K562 (cell line): ENCODE measurements at regions not wholly inside any gene's neighbourhood (a gene's known extent, or its start where the extent isn't known, plus 50 kb on each side); places are given as distances from the start of the nearest gene placed in this dataset.

Source experiments
- ATAC-seq: fragments of 200-7000 bp; cut with Tn5 transposase; 3 replicates; pipeline ENCODE4 v1.9.1; 2020; ENCODE audit warnings: moderate library complexity
- BruUV-seq: library from RNA; stranded (reverse); fragments of 400-500 nt; replicated peaks from 2 replicates; lab custom pipeline; 2021; lab: Mats Ljungman, UMichigan
- CTCF ChIA-PET: fragments of 300-600 bp; formaldehyde crosslinking; extraction: SDS; loops from one replicate; lab custom pipeline; 2021; ENCODE audit warnings: low intra/inter-chr PET ratio; lab: Yijun Ruan, JAX
- POLR2A ChIA-PET: fragments of 300-600, 350-650 bp; sonication (Branson Sonifier 250); formaldehyde crosslinking; extraction: SDS; loops from one replicate; lab custom pipeline; 2021; ENCODE audit warnings: antibody characterized with exemption, inconsistent platforms; lab: Yijun Ruan, JAX
- DNase-seq, 4 experiments: peaks; one replicate each; pipeline versions ENCODE4 v3.0.0 to v3.0.0-alpha.2; 2011 to 2018; ENCODE audit warnings: low spot score in 3 of 4, mixed read lengths in 3 of 4; ENCODE audit errors: extremely low read depth in 1 of 4
- FAIRE-seq: peaks from 2 replicates; lab custom pipeline; 2011; peaks lifted over from hg19 to GRCh38; lab: Jason Lieb, UNC
- H2AFZ ChIP-seq: 2 replicates; pipeline ENCODE4 v1.6.0; 2011; ENCODE audit warnings: low read depth, low read length, control low read depth, inconsistent platforms
- H3K27ac ChIP-seq: fragments of 200-600 bp; 3 replicates; pipeline ENCODE4 v1.8.0; 2011; ENCODE audit warnings: low read depth, mild to moderate bottlenecking, control low read depth, inconsistent platforms, low read length, moderate library complexity, mixed read lengths; ENCODE audit errors: extremely low read depth
- H3K27me3 ChIP-seq, 2 experiments: fragments of 300-600 bp in 1 of 2; 2 replicates in 1 of 2; 3 replicates in 1 of 2; pipeline versions ENCODE4 v1.6.0 to v1.8.0; 2011; ENCODE audit warnings: inconsistent platforms in 2 of 2, low read length in 2 of 2, mild to moderate bottlenecking in 1 of 2, mixed read lengths in 1 of 2, moderate library complexity in 1 of 2; ENCODE audit not compliant: control insufficient read depth in 2 of 2, insufficient read depth in 2 of 2
- H3K36me3 ChIP-seq: fragments of 300-600 bp; 3 replicates; pipeline ENCODE4 v1.8.0; 2011; ENCODE audit warnings: mild to moderate bottlenecking, low read length, inconsistent platforms; ENCODE audit not compliant: control insufficient read depth, insufficient read depth
- H3K4me1 ChIP-seq, 2 experiments: fragments of 200-600 bp in 1 of 2; replicated peaks in 1 of 2; 2 replicates in 1 of 2; 3 replicates in 1 of 2; pipeline versions ENCODE4 v1.5.1 to v1.8.0; 2011; ENCODE audit warnings: inconsistent platforms in 2 of 2, low read length in 2 of 2, mild to moderate bottlenecking in 1 of 2, mixed read lengths in 1 of 2, moderate library complexity in 1 of 2; ENCODE audit not compliant: control insufficient read depth in 2 of 2, insufficient read depth in 2 of 2
- H3K4me2 ChIP-seq: 2 replicates; pipeline ENCODE4 v1.6.1; 2011; ENCODE audit warnings: low read length, control low read depth, inconsistent platforms, mixed read lengths; ENCODE audit not compliant: insufficient read depth
- H3K4me3 ChIP-seq: fragments of 200-600 bp; sonication (generic), shearing (Covaris generic); 2 replicates; pipeline ENCODE4 v1.5.1; 2016; ENCODE audit warnings: control low read depth, inconsistent platforms
- H3K79me2 ChIP-seq: fragments of 200-600 bp; 3 replicates; pipeline ENCODE4 v1.8.0; 2011; ENCODE audit warnings: low read length, inconsistent platforms; ENCODE audit not compliant: control insufficient read depth, insufficient read depth
- H3K9ac ChIP-seq, 2 experiments: 2 replicates each; pipeline versions ENCODE4 v1.6.0 to v1.6.1; 2011; ENCODE audit warnings: low read depth in 2 of 2, low read length in 2 of 2, control low read depth in 1 of 2, inconsistent platforms in 1 of 2, mild to moderate bottlenecking in 1 of 2, mixed read lengths in 1 of 2; ENCODE audit not compliant: insufficient read depth in 1 of 2
- H3K9me1 ChIP-seq: one replicate; pipeline ENCODE4 v1.6.0; 2011; ENCODE audit warnings: inconsistent platforms, mild to moderate bottlenecking, low read length, moderate library complexity; ENCODE audit not compliant: control insufficient read depth, insufficient read depth
- H3K9me3 ChIP-seq: replicated peaks from 2 replicates; pipeline ENCODE4 v1.5.1; 2011; ENCODE audit warnings: low read depth, low read length, inconsistent platforms; ENCODE audit not compliant: control insufficient read depth, insufficient read depth
- H4K20me1 ChIP-seq: replicated peaks from 2 replicates; pipeline ENCODE4 v1.6.1; 2011; ENCODE audit warnings: low read length, inconsistent platforms, mixed read lengths; ENCODE audit not compliant: control insufficient read depth, insufficient read depth
- BCLAF1 ChIP-seq, 2 experiments: fragments of 450-650 bp in 1 of 2; IDR thresholded peaks; 2 replicates each; pipeline ENCODE4 v1.6.1; 2011 to 2017; ENCODE audit warnings: low read depth in 2 of 2, antibody characterized with exemption in 1 of 2, borderline replicate concordance in 1 of 2, low read length in 1 of 2, mild to moderate bottlenecking in 1 of 2, mixed read lengths in 1 of 2; ENCODE audit not compliant: control insufficient read depth in 1 of 2
- CTCFL ChIP-seq: IDR thresholded peaks from 2 replicates; pipeline ENCODE4 v1.6.1; 2011; ENCODE audit warnings: borderline replicate concordance, low read depth, mild to moderate bottlenecking, moderate library complexity, low read length; ENCODE audit not compliant: insufficient read depth, poor library complexity, severe bottlenecking
- POLR2A ChIP-seq: fragments of 450-650 bp; conservative IDR thresholded peaks from 2 replicates; pipeline ENCODE4 v1.6.1; 2016
- SAFB2 ChIP-seq: fragments of 200-400 bp; formaldehyde crosslinking; IDR thresholded peaks from 2 replicates; pipeline ENCODE4 v1.6.1; 2018; ENCODE audit warnings: borderline replicate concordance, low read length, low read depth, moderate library complexity; ENCODE audit not compliant: severe bottlenecking
- SMARCE1 ChIP-seq: fragments of 450-650 bp; IDR thresholded peaks from 2 replicates; pipeline ENCODE4 v1.7.1; 2016; ENCODE audit warnings: mild to moderate bottlenecking
- U2AF1 ChIP-seq: fragments of 200-400 bp; formaldehyde crosslinking; optimal IDR thresholded peaks from 2 replicates; pipeline ENCODE3; 2017; ENCODE audit warnings: mild to moderate bottlenecking, low read depth, low read length, moderate library complexity
- WHSC1 ChIP-seq: IDR thresholded peaks from one replicate; pipeline ENCODE4 v1.6.1; 2012; ENCODE audit warnings: low read length, control low read depth, inconsistent platforms
- ZBTB2 ChIP-seq: fragments of 450-650 bp; IDR thresholded peaks from 2 replicates; pipeline ENCODE4 v1.6.1; 2016; ENCODE audit warnings: antibody characterized with exemption
- ZFP91 ChIP-seq: sonication (generic); formaldehyde crosslinking; IDR thresholded peaks from 2 replicates; pipeline ENCODE4 v1.8.0; 2022; ENCODE audit warnings: mild to moderate bottlenecking, missing genetic modification reagents
- ZNF253 ChIP-seq: fragments of 250-450 bp; sonication (Bioruptor Pico); conservative IDR thresholded peaks from 2 replicates; pipeline ENCODE4 v1.6.1; 2021; ENCODE audit warnings: mild to moderate bottlenecking
- ZNF311 ChIP-seq: fragments of 250-450 bp; sonication (Bioruptor Pico); IDR thresholded peaks from 2 replicates; pipeline ENCODE4 v1.4.0; 2020; ENCODE audit warnings: mild to moderate bottlenecking, moderate library complexity
- ZNF76 ChIP-seq: fragments of 250-450 bp; sonication (Bioruptor Pico); IDR thresholded peaks from 2 replicates; pipeline ENCODE4 v1.4.0; 2020; ENCODE audit warnings: mild to moderate bottlenecking, moderate library complexity, borderline replicate concordance
- WGBS: fragments of 100-300 bp; shearing (Covaris generic); methylation state at CpG from one replicate; pipeline ENCODE4 v1.1.6; 2016; ENCODE audit warnings: low coverage, mixed read lengths; ENCODE audit not compliant: insufficient coverage; ENCODE audit errors: missing lambda C conversion rate; 5-methylcytosine and 5-hydroxymethylcytosine counted together
- in situ Hi-C: fragments of 300-500 bp; cut with MboI; formaldehyde crosslinking; loops from 4 replicates; pipeline ENCODE4 v1.15.0; 2018; ENCODE audit warnings: inconsistent platforms, mixed read lengths
- intact Hi-C: fragments of 100-400 bp; cut with micrococcal nuclease; formaldehyde crosslinking; loops from 2 replicates; pipeline ENCODE4 v1.14.2; 2022
- TF ChIP-seq, protein P1 (sequence below): fragments of 250-450 bp; sonication (Bioruptor Pico); IDR thresholded peaks from 2 replicates; pipeline ENCODE4 v1.8.0; 2021; ENCODE audit warnings: borderline replicate concordance, mild to moderate bottlenecking, moderate library complexity; ENCODE audit not compliant: poor library complexity, severe bottlenecking

DNA sequence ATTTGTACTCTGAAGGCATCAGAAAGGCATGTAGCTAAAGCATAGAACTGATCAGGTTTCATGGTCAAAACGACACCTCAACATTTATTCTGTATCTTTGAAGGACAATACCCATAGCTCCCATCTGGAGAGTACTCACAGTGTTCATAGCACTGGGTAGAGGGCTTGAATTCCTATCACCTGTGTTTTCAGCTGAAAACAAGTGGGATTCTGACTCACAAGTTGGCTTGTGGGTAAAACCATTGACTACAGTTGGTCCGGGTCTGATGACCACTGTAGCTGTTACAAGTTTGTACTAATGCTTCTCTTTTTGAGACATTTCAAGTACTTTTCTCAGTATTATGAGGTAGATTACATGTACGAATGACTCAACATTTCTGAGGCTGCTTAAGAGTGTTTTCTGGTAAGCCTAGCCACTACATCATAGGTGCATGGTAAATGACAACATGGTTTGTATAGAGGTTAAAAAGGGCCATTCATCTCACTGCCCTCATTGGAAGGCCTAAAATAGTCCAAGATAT, 68.6 kb upstream of the PELI1 start:
- Histone ChIP-seq H3K4me1 (peaks cover 0 to 31% of the 10 kb centered on the region in 2 experiments; a peak in 3 of 5 replicates), H3K9me1 (no peaks in the 10 kb centered on the region), H3K36me3 (no peaks in the 10 kb centered on the region), H4K20me1 (no peaks in the 10 kb centered on the region), H3K27ac (peak overlapping the region; percentile 89), H2AFZ (peak overlapping the region; percentile 92), H3K9ac (peak overlapping the region in 1 of 2 experiments; percentile 43; a peak in 2 of 4 replicates), H3K79me2 (no peaks in the 10 kb centered on the region), H3K4me3 (no peak overlapping the region), H3K9me3 (no peaks in the 10 kb centered on the region), H3K27me3 (no peaks in the 10 kb centered on the region), H3K4me2 (peak overlapping the region; percentile 48)
- in situ Hi-C loops (no loop called here), intact Hi-C loops (loop anchor here (10.0 kb wide), 1 partner anchor 102 kb away; no protein-coding TSS in a partner anchor)
- POLR2A ChIA-PET = no interaction called here
- BruUV-seq = no TSS peak
- peak; percentile 87 for ATAC-seq
- DNase-seq = peak in 3 of 4 experiments; percentile 11 to 69 (median 47)
- CTCF ChIA-PET = no interaction called here
- peak; percentile 83 for FAIRE-seq
- WGBS = 6% methylated on average over 3 of the region's 3 CpGs
- TF ChIP-seq ZNF76 (no peak), U2AF1 (no peak), ZFP91 (no peak), ZNF311 (CRISPR knock-in tag) (no peak), WHSC1 (no peak), CTCFL (no peak), ZNF253 (CRISPR knock-in tag) (no peak), POLR2A (no peak), SAFB2 (no peak), ZBTB2 (no peak), BCLAF1 (IDR thresholded peaks at IDR 0.05; ENCODE audit: borderline replicate concordance in 1 of 2, control insufficient read depth in 1 of 2, low read depth in 2 of 2, low read length in 1 of 2) (no peak), SMARCE1 (no peak)
- TF ChIP-seq, protein P1, sequence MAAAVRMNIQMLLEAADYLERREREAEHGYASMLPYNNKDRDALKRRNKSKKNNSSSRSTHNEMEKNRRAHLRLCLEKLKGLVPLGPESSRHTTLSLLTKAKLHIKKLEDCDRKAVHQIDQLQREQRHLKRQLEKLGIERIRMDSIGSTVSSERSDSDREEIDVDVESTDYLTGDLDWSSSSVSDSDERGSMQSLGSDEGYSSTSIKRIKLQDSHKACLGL (CRISPR knock-in tag) = no peak
